ENCODE measurements at regions not wholly inside any gene's neighbourhood (a gene's known extent, or its start where the extent isn't known, plus 50 kb on each side); places are given as distances from the start of the nearest gene placed in this dataset.

DNA sequence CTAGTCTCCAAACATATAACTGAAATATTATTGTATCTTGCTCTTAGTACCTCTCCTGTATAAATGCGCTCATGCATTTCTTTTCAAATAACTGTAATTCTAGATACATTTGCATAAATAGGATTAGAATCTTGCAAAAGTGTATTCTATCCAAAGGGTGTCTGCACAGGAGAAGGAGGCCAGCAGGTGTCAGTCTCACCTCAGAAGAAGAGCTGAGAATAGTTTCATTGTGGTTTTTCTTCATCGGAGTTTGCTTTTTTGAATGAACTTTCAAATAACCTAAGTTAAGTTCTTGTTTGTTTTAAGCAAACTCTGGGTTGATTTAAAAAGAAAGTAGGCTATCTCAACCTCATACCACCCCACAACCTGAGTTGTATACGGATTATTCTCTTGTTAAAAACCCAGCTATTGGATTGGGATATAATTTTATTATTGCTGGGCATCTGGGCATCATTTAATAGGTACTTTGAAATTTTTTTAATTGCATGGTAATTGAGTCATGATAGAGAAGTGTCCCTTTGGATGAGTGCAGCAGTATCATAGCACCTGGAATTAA, 125.0 kb upstream of the MLIP start:
- TF ChIP-seq TP53 (CRISPR knock-in tag; IDR thresholded peaks at IDR 0.05) (no peak), CREB1 (CRISPR knock-in tag; IDR thresholded peaks at IDR 0.05) (no peak), CTCF (IDR thresholded peaks at IDR 0.05) (0 out of 2 replicates have a peak, but pooled peaks have one; percentile 37), ATF1 (CRISPR knock-in tag; IDR thresholded peaks at IDR 0.05) (no peak), NFATC4 (CRISPR knock-in tag; IDR thresholded peaks at IDR 0.05) (no peak), ZBTB21 (CRISPR knock-in tag; IDR thresholded peaks at IDR 0.05; ENCODE audit: borderline replicate concordance) (no peak)
- TF ChIP-seq, protein P1, sequence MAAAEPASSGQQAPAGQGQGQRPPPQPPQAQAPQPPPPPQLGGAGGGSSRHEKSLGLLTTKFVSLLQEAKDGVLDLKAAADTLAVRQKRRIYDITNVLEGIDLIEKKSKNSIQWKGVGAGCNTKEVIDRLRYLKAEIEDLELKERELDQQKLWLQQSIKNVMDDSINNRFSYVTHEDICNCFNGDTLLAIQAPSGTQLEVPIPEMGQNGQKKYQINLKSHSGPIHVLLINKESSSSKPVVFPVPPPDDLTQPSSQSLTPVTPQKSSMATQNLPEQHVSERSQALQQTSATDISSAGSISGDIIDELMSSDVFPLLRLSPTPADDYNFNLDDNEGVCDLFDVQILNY (CRISPR knock-in tag; IDR thresholded peaks at IDR 0.05), result no peak
- TF ChIP-seq, protein P2, sequence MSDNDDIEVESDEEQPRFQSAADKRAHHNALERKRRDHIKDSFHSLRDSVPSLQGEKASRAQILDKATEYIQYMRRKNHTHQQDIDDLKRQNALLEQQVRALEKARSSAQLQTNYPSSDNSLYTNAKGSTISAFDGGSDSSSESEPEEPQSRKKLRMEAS (CRISPR knock-in tag; IDR thresholded peaks at IDR 0.05), result no peak
- TF ChIP-seq, protein P3, sequence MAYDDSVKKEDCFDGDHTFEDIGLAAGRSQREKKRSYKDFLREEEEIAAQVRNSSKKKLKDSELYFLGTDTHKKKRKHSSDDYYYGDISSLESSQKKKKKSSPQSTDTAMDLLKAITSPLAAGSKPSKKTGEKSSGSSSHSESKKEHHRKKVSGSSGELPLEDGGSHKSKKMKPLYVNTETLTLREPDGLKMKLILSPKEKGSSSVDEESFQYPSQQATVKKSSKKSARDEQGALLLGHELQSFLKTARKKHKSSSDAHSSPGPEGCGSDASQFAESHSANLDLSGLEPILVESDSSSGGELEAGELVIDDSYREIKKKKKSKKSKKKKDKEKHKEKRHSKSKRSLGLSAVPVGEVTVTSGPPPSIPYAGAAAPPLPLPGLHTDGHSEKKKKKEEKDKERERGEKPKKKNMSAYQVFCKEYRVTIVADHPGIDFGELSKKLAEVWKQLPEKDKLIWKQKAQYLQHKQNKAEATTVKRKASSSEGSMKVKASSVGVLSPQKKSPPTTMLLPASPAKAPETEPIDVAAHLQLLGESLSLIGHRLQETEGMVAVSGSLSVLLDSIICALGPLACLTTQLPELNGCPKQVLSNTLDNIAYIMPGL (CRISPR knock-in tag; IDR thresholded peaks at IDR 0.05), result no peak
- TF ChIP-seq, protein P4, sequence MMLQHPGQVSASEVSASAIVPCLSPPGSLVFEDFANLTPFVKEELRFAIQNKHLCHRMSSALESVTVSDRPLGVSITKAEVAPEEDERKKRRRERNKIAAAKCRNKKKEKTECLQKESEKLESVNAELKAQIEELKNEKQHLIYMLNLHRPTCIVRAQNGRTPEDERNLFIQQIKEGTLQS (CRISPR knock-in tag; conservative IDR thresholded peaks at IDR 0.05), result no peak
- TF ChIP-seq, protein P5, sequence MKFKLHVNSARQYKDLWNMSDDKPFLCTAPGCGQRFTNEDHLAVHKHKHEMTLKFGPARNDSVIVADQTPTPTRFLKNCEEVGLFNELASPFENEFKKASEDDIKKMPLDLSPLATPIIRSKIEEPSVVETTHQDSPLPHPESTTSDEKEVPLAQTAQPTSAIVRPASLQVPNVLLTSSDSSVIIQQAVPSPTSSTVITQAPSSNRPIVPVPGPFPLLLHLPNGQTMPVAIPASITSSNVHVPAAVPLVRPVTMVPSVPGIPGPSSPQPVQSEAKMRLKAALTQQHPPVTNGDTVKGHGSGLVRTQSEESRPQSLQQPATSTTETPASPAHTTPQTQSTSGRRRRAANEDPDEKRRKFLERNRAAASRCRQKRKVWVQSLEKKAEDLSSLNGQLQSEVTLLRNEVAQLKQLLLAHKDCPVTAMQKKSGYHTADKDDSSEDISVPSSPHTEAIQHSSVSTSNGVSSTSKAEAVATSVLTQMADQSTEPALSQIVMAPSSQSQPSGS (CRISPR knock-in tag; IDR thresholded peaks at IDR 0.05; ENCODE audit: borderline replicate concordance, low read depth), result no peak

All from WTC11 (cell line).